ENCODE measurements at regions not wholly inside any gene's neighbourhood (a gene's known extent, or its start where the extent isn't known, plus 50 kb on each side); places are given as distances from the start of the nearest gene placed in this dataset.
A peak's percentile ranks its signal among the peaks of the same experiment; 100 is the strongest.

- WGBS, 4 donors, result 87 to 95% (median 88%) methylated on average over 11 to 26 of the region's 26 CpGs
- no peak for TF ChIP-seq CTCF (IDR thresholded peaks at IDR 0.05)
- TF ChIP-seq POLR2A (IDR thresholded peaks at IDR 0.05), result no peak
- Histone ChIP-seq H3K27ac (no peak overlapping the region), H3K9me3 (no peaks in the 10 kb centered on the region), H3K27me3 (no peaks in the 10 kb centered on the region), H3K36me3 (no peaks in the 10 kb centered on the region), H3K4me1 (no peaks in the 10 kb centered on the region), H3K4me3 (no peak overlapping the region)
- DNase-seq, result peak in 2 of 5 donors; percentile 12 to 55
- no peak for ATAC-seq
- intact Hi-C loops (cut with DNase I), result no loop called here
Measured at GRCh38 chr14:105854600-105855245, 328.3 kb downstream of the TMEM121 start.

GRCh38 chr14:105855246-105855892 lies 329.0 kb downstream of the TMEM121 start:
- Histone ChIP-seq H3K27ac (no peak overlapping the region), H3K4me1 (no peaks in the 10 kb centered on the region), H3K27me3 (no peaks in the 10 kb centered on the region), H3K4me3 (no peak overlapping the region), H3K9me3 (no peaks in the 10 kb centered on the region), H3K36me3 (no peaks in the 10 kb centered on the region)
- no peak for ATAC-seq
- DNase-seq, result peak in 3 of 5 donors; percentile 15 to 49 (median 23)
- intact Hi-C loops (cut with DNase I), result no loop called here
- WGBS, 4 donors, result 78 to 89% (median 87%) methylated on average over 20 to 35 of the region's 35 CpGs
- TF ChIP-seq POLR2A (IDR thresholded peaks at IDR 0.05), result no peak

- WGBS, 4 donors, result 78 to 86% (median 82%) methylated on average over 26 to 28 of the region's 28 CpGs
- Histone ChIP-seq H3K4me1 (no peaks in the 10 kb centered on the region), H3K27ac (no peak overlapping the region), H3K4me3 (no peak overlapping the region), H3K36me3 (no peaks in the 10 kb centered on the region), H3K9me3 (no peaks in the 10 kb centered on the region), H3K27me3 (peaks cover 0 to 5% (median 0%) of the 10 kb centered on the region in 9 donors)
- no peak for ATAC-seq
- peak in 1 of 5 donors; percentile 44 for DNase-seq
- intact Hi-C loops (cut with DNase I), result no loop called here
- no peak for TF ChIP-seq POLR2A (IDR thresholded peaks at IDR 0.05)
Measured at GRCh38 chr14:105855893-105856675, 329.7 kb downstream of the TMEM121 start.

- Histone ChIP-seq H3K9me3 (no peaks in the 10 kb centered on the region), H3K4me1 (no peaks in the 10 kb centered on the region), H3K4me3 (no peak overlapping the region), H3K27me3 (peaks cover 0 to 11% (median 0%) of the 10 kb centered on the region in 9 donors), H3K27ac (no peak overlapping the region), H3K36me3 (no peaks in the 10 kb centered on the region)
- DNase-seq (peak in 1 of 5 donors; percentile 11), ATAC-seq (no peak)
- intact Hi-C loops (cut with DNase I), result no loop called here
- WGBS, 4 donors, result 63 to 84% (median 70%) methylated on average over 1 to 2 of the region's 2 CpGs
- no peak for TF ChIP-seq CTCF (IDR thresholded peaks at IDR 0.05)
Measured at GRCh38 chr14:105856676-105857219, 330.4 kb downstream of the TMEM121 start.

All from heart left ventricle (tissue), 16 donors.